Activated T-helper 17 cell treated with anti-CD3 and anti-CD28 coated beads, Interleukin-2, amount 50 U/mL, for 72 hours (primary cell): ENCODE measurements at regions not wholly inside any gene's neighbourhood (a gene's known extent, or its start where the extent isn't known, plus 50 kb on each side); places are given as distances from the start of the nearest gene placed in this dataset.
"Not testable (repeated sequence)": the region's sequence is repeated elsewhere in the genome, so short reads cannot be mapped to it uniquely, and the experiment has no call there.

Source experiments
- ATAC-seq: fragments of 150-1000 bp; cut with Tn5 transposase; replicated peaks from 2 replicates; pipeline ENCODE4 v1.10.0; 2021; ENCODE audit warnings: mild to moderate bottlenecking, moderate library complexity
- H3K27ac Mint-ChIP-seq: one replicate; pipeline ENCODE4 v1.8.0; 2022; ENCODE audit warnings: mixed read lengths
- H3K27me3 Mint-ChIP-seq: one replicate; pipeline ENCODE4 v1.8.0; 2022; ENCODE audit warnings: mixed read lengths
- H3K36me3 Mint-ChIP-seq: one replicate; pipeline ENCODE4 v1.8.0; 2022; ENCODE audit warnings: low read depth, mild to moderate bottlenecking, mixed read lengths
- H3K4me1 Mint-ChIP-seq: one replicate; pipeline ENCODE4 v1.8.0; 2022; ENCODE audit warnings: mixed read lengths
- H3K4me3 Mint-ChIP-seq: one replicate; pipeline ENCODE4 v1.8.0; 2022; ENCODE audit warnings: mild to moderate bottlenecking, mixed read lengths
- H3K9me3 Mint-ChIP-seq: one replicate; pipeline ENCODE4 v1.8.0; 2022; ENCODE audit warnings: mixed read lengths

GRCh38 chr4:155444721-155445120 is 68.0 kb upstream of the MAP9 start:
- Mint-ChIP-seq H3K27me3 (peaks cover 13% of the 10 kb centered on the region), H3K36me3 (no peaks in the 10 kb centered on the region), H3K4me1 (no peaks in the 10 kb centered on the region), H3K9me3 (no peaks in the 10 kb centered on the region), H3K27ac (no peak overlapping the region), H3K4me3 (no peak overlapping the region)
- ATAC-seq: no peak

DNA sequence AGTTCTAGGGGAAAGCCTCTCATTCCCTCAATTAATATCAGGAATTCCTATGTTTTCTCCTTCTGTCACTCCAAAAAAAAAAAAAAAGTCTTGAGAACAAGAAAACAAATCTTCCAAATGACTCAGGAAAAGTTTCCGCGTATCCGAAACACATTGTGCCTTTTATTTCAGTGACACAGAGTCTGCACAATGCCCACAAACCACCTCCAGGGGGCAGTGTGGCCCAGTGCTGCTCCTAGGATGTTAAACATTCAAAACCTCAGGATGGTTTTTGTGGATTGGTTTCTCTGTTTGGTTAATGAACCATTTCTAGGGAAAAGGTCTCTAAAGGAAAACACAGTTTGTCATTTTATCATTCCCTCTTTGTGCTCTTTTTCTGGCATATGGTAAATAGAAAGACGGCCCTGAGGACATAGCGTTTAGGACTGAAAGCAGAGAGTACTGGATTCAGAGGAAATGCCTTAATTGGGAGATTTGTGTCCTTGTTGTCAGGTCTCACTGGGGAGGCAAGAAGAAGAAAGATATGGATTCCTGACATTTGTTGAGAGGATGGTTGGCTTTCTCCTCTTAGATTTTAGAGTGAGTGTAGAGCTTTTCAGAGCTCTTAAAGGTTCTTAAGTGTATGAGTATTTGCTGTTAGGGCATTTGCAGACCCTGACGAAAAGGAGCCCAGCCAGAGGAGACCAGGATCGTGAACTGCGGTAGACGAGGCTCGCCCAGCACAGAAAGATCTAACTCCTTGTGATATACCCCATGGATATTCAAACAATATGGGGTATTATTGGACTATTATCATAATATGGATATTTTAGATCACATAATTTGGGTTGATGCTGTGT is 65.7 kb upstream of the MAP9 start:
- ATAC-seq: peak; percentile 64
- Mint-ChIP-seq H3K4me1 (no peaks in the 10 kb centered on the region), H3K9me3 (no peaks in the 10 kb centered on the region), H3K27ac (no peak overlapping the region), H3K27me3 (peaks cover 13% of the 10 kb centered on the region), H3K4me3 (no peak overlapping the region), H3K36me3 (no peaks in the 10 kb centered on the region)

DNA sequence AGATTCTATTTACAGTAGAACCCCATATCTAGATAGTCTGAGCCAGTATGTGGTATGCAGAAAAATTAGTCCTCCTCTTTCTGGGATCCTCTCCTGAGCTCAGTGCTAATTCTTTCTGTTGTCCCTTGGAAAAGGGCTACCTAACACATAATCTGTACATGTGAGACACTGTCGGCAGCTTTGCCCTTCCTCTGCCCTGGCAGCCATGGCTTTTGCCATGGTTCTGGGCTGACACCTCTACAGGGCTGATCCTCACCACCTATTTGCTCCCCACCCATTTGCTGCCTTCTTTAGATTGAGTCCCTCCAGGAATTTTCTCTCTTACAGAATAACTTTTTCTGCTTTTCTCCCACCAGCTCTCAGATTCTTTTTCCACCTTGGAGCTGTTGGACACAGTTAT is 64.7 kb upstream of the MAP9 start:
- no peaks in the 10 kb centered on the region for H3K36me3 Mint-ChIP-seq
- peaks cover 9% of the 10 kb centered on the region for H3K27me3 Mint-ChIP-seq
- H3K27ac Mint-ChIP-seq: no peak overlapping the region
- H3K4me3 Mint-ChIP-seq: no peak overlapping the region
- no peaks in the 10 kb centered on the region for H3K4me1 Mint-ChIP-seq
- no peaks in the 10 kb centered on the region for H3K9me3 Mint-ChIP-seq
- no peak for ATAC-seq

DNA sequence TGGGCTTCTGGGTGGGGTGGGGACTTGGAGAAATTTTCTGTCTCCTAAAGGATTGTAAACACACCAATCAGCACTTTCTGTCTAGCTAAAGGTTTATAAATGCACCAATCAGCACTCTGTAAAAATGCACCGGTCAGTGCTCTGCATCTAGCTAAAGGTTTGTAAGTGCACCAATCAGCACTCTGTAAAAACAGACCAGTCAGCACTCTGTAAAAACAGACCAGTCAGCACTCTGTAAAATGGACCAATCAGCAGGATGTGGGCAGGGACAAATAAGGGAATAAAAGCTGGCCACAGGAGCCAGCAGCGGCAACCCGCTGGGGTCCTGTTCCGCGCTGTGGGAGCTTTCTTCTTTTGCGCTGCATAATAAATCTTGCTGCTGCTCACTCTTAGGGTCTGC is 63.0 kb upstream of the MAP9 start:
- ATAC-seq, H3K36me3 Mint-ChIP-seq, H3K4me1 Mint-ChIP-seq, H3K4me3 Mint-ChIP-seq, H3K9me3 Mint-ChIP-seq, H3K27ac Mint-ChIP-seq: not testable (repeated sequence)
- peaks cover 12% of the 10 kb centered on the region for H3K27me3 Mint-ChIP-seq

DNA sequence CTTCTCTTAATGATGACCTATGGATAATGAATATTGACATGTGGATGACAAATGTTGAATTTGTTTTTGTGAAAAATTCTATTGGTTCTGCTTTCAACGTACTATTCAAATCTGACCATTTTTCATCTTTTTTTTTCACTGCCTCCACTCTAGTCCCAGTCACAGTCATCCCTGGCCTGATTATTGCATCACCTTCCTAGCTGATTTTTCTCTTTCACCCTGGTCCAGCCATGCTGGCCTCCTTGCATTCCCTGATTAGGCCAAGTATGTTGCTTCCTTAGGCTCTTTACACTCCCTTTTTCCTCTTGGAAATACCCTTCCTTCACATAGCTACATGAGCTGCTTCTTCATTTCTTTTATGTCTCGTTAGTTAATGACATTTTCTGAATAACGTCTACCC is 58.1 kb upstream of the MAP9 start:
- Mint-ChIP-seq H3K4me3 (no peak overlapping the region), H3K4me1 (peaks cover 5% of the 10 kb centered on the region), H3K27me3 (peaks cover 6% of the 10 kb centered on the region), H3K9me3 (no peaks in the 10 kb centered on the region), H3K27ac (no peak overlapping the region), H3K36me3 (no peaks in the 10 kb centered on the region)
- no peak for ATAC-seq

DNA sequence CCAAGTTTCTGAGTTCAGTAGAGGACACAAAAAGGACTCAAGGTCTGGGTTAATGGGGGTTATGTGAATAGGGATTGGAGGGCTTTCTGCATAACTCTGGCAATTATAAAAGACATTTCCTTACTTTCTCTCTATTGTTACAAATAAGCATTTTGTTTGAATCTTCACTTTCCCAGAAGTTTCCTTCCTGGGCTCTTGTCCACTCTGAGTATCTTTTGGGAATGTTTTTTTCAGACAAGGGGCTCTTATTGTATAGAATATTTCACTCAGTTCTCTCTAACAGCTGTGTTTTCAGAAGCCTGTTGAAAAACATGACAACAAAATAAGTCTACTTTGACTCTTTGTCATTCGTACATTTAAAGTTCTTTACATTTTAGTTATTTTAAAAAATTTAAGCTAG is 57.6 kb upstream of the MAP9 start:
- Mint-ChIP-seq H3K9me3 (no peaks in the 10 kb centered on the region), H3K36me3 (no peaks in the 10 kb centered on the region), H3K27ac (no peak overlapping the region), H3K27me3 (peaks cover 9% of the 10 kb centered on the region), H3K4me3 (no peak overlapping the region), H3K4me1 (peaks cover 5% of the 10 kb centered on the region)
- no peak for ATAC-seq

GRCh38 chr4:155433636-155434360 is 57.0 kb upstream of the MAP9 start:
- Mint-ChIP-seq H3K9me3 (no peaks in the 10 kb centered on the region), H3K4me1 (peaks cover 5% of the 10 kb centered on the region), H3K36me3 (no peaks in the 10 kb centered on the region), H3K4me3 (no peak overlapping the region), H3K27ac (no peak overlapping the region), H3K27me3 (peaks cover 13% of the 10 kb centered on the region)
- ATAC-seq: no peak

GRCh38 chr4:155430895-155431795 is 54.4 kb upstream of the MAP9 start:
- H3K27ac Mint-ChIP-seq: no peak overlapping the region
- H3K27me3 Mint-ChIP-seq: peaks cover 13% of the 10 kb centered on the region
- ATAC-seq: no peak
- H3K9me3 Mint-ChIP-seq: no peaks in the 10 kb centered on the region
- H3K4me1 Mint-ChIP-seq: peaks cover 5% of the 10 kb centered on the region
- H3K4me3 Mint-ChIP-seq: no peak overlapping the region
- H3K36me3 Mint-ChIP-seq: no peaks in the 10 kb centered on the region

DNA sequence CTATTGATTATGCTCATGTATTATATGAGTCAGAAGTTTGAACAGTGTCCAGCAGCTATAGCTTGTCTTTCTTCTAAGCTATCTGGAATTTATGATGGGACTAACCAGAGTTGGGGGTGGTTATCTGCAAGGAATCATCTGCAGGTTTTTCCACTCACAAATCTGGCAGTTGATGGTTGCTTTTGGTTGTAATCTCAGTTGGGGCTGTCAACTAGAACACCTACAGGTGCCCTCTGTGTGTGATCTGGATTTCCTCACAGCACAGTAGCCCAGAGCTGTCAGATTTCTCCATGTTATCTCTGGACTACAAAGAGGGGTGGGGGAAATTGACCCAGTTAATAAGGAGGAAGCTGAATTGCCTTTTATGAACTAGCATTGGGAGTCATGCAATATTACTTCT is 51.4 kb upstream of the MAP9 start:
- Mint-ChIP-seq H3K4me3 (no peak overlapping the region), H3K27me3 (peaks cover 10% of the 10 kb centered on the region), H3K27ac (no peak overlapping the region), H3K9me3 (no peaks in the 10 kb centered on the region), H3K36me3 (no peaks in the 10 kb centered on the region), H3K4me1 (peaks cover 5% of the 10 kb centered on the region)
- no peak for ATAC-seq

- Mint-ChIP-seq H3K9me3 (no peaks in the 10 kb centered on the region), H3K36me3 (no peaks in the 10 kb centered on the region), H3K27me3 (peaks cover 10% of the 10 kb centered on the region), H3K4me3 (no peak overlapping the region), H3K27ac (no peak overlapping the region), H3K4me1 (peaks cover 3% of the 10 kb centered on the region)
- ATAC-seq: no peak
Observed at GRCh38 chr4:155426953-155427352, 50.2 kb upstream of the MAP9 start.
